ENCODE measurements at regions not wholly inside any gene's neighbourhood (a gene's known extent, or its start where the extent isn't known, plus 50 kb on each side); places are given as distances from the start of the nearest gene placed in this dataset.

GRCh38 chr7:45400680-45401079, 173.5 kb upstream of the ADCY1 start:
- H3K4me3 ChIP-seq (replicated peaks; ENCODE audit: low read depth, low read length): no peak overlapping the region
- TF ChIP-seq CTCF (IDR thresholded peaks at IDR 0.05; ENCODE audit: low read length, missing control alignments): no peak
- no peak for DNase-seq (ENCODE audit: low read depth)

DNA sequence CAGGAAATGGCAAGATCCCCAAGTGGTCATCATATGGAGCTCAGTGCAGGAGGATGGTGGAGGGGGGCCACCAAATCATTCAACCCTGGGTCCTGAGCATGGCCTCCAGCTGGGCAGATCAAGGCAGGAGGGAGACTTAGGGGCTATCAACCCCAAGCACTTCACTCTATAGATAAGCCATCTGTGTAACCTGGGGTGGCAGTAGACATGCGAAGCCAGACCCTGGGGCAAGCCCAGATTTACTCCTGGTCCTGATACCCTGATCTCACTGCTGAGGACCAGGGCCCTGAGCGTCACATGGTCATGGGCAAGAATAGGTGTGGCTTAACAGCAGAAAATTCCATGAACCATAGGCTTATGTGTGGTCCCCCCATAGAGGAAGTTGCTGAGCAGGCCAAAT, 173.0 kb upstream of the ADCY1 start:
- no peak for TF ChIP-seq CTCF (IDR thresholded peaks at IDR 0.05; ENCODE audit: low read length, missing control alignments)

DNA sequence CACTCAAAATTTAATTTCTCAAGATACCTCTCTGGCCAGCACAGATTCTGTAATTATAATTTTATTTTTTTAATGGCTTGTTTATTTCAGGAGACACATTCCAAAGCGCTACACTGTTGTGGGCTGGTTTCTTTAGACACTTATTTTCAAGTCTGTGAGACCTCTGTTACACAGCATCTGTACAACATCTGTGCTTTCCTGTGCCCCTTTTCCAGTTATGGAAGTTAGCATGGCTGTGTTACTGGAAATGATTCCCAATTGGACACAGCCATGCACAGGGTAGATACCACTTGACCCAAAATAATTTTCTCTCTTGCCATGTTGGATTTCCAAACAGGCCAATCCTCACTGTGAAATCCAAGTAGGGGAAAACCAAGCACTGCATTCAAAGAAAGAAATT, 172.3 kb upstream of the ADCY1 start:
- DNase-seq (ENCODE audit: low read depth): no peak
- no peak overlapping the region for H3K4me3 ChIP-seq (replicated peaks; ENCODE audit: low read depth, low read length)

More for the DNA sequence above, 173.0 kb upstream of the ADCY1 start:
- H3K4me3 ChIP-seq (replicated peaks; ENCODE audit: low read depth, low read length): no peak overlapping the region
- DNase-seq (ENCODE audit: low read depth): no peak

DNA sequence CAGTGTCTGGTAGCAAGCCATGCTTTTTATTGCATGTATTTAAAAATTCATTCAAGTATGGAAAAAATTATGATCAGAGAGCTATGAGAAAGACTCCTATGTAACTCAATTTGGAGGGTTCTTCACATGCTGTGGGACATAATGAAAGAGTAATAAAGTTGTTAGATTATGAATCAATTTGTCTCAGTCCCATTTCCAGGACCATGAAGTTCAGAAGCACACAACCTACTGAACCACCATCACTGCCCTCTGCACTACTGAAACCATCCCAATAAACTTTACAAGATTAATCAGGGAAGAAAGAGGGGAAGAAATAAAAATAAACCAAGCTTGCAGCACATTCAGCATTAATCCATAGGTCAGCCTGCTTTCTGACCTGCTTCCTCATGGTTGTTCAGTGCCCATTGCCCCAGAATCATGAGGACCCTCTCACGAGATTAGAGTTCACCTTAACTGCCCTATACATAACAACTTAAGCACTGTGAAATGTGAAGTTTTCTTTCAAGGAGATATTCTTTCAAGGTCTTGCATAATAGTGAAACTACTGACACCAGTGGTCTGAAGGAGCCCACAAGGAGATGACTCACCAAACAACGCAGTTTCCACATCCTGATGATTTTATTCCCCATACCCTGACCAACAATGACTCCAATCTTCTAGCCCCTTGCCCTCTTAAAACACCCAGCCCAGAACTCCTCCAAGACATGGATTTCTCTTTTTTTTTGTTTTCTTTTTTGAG, 171.5 kb upstream of the ADCY1 start:
- peak; percentile 31 for DNase-seq (ENCODE audit: low read depth)
- no peak for TF ChIP-seq CTCF (IDR thresholded peaks at IDR 0.05; ENCODE audit: low read length, missing control alignments)
- H3K4me3 ChIP-seq (replicated peaks; ENCODE audit: low read depth, low read length): no peak overlapping the region

More for the DNA sequence above, 172.3 kb upstream of the ADCY1 start:
- TF ChIP-seq CTCF (IDR thresholded peaks at IDR 0.05; ENCODE audit: low read length, missing control alignments): no peak

DNA sequence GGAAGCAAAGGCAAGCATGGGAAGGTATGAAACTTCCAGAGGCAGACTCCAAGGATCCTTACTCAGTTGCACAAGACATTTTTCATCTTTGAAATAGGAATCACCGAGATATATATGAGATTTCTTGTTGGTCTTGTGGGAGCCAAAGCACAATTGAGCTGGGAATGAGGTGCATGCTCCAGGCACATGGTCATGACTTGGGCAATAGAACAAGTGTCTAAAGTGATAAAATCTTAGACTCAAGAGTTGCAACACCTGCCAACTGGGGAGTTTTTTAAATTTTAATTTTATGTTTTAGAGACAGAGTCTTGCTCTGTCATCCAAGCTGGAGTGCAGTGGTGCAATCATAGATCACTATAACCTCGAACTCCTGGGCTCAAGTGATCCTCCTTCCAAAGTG, 169.5 kb upstream of the ADCY1 start:
- no peak for DNase-seq (ENCODE audit: low read depth)
- TF ChIP-seq CTCF (IDR thresholded peaks at IDR 0.05; ENCODE audit: low read length, missing control alignments): no peak
- no peak overlapping the region for H3K4me3 ChIP-seq (replicated peaks; ENCODE audit: low read depth, low read length)

GRCh38 chr7:45407730-45408408, 166.3 kb upstream of the ADCY1 start:
- no peak overlapping the region for H3K4me3 ChIP-seq (replicated peaks; ENCODE audit: low read depth, low read length)
- no peak for DNase-seq (ENCODE audit: low read depth)
- no peak for TF ChIP-seq CTCF (IDR thresholded peaks at IDR 0.05; ENCODE audit: low read length, missing control alignments)

GRCh38 chr7:45408409-45408737, 165.8 kb upstream of the ADCY1 start:
- no peak for DNase-seq (ENCODE audit: low read depth)
- no peak for TF ChIP-seq CTCF (IDR thresholded peaks at IDR 0.05; ENCODE audit: low read length, missing control alignments)
- H3K4me3 ChIP-seq (replicated peaks; ENCODE audit: low read depth, low read length): no peak overlapping the region
